ENCODE measurements at regions not wholly inside any gene's neighbourhood (a gene's known extent, or its start where the extent isn't known, plus 50 kb on each side); places are given as distances from the start of the nearest gene placed in this dataset.
"Not testable (repeated sequence)": the region's sequence is repeated elsewhere in the genome, so short reads cannot be mapped to it uniquely, and the experiment has no call there.

DNA sequence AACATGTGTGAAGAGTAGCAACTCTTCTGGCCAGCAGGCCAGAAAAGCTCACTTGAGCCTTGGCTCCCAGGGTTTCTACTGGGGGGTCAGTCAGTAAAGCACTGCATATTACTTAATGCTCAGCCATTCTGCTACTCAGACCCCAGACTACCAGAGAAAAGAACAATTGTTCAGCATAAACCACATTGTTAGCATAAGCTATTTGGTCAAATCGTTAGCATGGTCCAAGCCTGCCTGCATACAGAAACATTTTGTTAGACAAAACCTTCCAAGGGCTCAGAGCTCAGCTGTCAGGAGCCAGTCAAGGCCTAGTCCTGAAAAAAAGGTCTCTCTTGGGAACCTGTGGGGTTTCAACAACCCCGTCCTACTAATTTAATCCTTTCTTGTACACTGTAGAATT is 449.3 kb downstream of the PRR16 start:
- no peak for DNase-seq (ENCODE audit: low read depth in 3 of 3, low spot score in 2 of 3)

DNA sequence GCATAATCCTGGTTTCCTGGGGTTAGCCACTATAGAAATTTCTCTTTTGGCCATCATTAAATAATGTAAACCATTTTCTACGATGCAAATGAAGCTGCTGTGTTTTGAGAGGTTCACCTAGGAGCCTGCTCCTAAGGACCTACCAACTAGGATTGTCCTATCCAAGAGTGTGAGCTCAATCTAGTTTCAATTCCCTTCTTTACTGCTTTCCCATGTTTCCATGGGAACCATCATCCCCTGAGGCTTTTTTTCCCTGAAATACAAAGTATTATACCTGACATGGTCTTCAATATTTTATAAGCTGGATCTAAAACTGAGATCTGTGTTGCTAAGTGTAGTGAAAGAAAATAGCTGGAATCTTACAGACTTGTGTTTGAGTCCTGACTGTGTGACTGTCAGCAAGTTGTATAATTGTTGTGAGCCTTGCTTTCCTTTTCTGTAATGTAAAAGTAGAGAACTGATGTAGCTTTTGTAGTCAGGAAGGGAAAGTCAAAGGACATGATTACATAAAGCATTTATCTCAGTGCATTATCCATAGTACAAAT is 453.2 kb downstream of the PRR16 start:
- no peak for DNase-seq (ENCODE audit: low read depth in 3 of 3, low spot score in 2 of 3)

DNA sequence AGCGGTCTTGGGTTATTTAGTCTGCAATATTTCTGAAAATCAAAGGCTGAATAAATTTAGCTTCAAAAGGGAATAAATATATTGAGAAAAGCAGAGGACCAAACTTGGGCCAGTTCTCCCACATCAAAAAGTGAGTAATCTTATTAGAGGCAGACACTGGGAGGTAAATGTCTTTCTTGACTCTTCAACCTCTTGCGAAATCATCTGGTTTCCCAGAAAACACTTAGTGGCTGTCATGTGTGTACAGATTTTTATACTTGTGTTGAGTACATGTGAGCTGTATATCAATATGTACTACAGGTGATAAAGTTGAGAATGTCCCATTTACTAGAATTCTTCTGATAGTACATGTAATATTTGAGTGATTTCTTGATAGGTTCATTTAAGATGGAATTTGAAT is 454.9 kb downstream of the PRR16 start:
- no peak for DNase-seq (ENCODE audit: low read depth in 3 of 3, low spot score in 2 of 3)

DNA sequence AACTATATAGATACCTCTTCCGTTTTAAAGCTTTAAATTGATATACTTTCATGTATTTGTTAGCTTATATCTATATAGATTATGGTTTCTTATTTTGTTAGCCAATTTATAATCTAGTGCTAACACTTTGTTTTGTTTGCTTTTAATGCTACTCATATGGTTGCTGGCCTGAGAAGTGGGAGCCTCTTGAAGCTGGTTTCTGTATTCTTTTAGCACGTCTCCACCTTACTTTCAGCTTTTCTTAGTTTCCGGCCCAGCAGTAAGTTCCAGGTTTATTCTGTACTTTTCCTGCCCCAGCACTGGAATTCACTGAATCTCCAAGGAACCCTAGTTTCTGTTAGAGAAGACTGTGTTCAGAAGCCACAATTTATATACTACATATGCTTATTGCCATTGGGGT is 458.9 kb downstream of the PRR16 start:
- DNase-seq (ENCODE audit: low read depth in 3 of 3, low spot score in 2 of 3) = no peak

DNA sequence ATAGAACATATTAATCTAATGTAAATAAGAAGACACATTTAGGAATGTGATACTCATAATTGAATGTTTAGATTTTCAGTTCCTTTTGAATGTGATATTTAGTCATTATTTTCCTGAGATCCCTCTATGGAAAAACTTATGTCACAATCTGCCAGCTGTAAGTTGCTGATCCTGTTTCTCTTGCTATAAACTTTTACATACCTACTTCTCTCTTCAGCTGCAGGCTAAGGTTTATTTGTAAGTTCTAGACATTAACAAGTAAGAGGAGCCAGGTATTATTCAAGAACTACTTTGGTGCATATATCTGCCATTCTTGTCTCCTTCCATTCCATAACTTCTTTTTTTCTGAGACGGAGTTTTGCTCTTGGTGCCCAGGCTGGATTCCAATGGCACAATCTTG is 462.4 kb downstream of the PRR16 start:
- no peak for DNase-seq (ENCODE audit: low read depth in 3 of 3, low spot score in 2 of 3)

DNA sequence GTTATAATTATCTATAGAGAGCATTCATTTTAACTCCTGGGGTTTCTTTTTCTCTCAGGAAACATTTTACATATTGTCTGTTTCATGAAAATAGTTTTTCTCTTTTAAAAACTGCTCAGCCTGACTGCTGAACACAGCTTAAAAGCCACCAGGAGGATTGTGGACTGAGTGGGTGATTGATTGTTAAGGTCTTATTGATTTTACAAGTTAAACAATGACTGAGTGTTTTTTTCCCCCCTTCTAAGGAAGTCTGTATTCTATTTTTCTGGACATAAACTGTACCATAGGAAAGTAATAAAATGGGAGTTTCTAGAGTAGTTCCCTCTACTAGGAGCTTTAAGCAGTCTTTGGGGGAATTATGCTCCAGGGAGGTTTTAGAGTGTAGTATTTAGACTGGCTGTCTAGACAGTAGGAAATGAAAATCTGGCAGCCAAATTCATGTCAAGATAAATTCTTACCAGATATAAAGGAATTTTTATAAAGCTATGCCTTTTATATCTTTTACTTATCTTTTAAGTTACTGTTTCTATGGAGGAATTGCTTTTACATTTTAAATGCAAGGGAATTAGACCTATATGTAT is 463.9 kb downstream of the PRR16 start:
- DNase-seq (ENCODE audit: low read depth in 3 of 3, low spot score in 2 of 3) = no peak

DNA sequence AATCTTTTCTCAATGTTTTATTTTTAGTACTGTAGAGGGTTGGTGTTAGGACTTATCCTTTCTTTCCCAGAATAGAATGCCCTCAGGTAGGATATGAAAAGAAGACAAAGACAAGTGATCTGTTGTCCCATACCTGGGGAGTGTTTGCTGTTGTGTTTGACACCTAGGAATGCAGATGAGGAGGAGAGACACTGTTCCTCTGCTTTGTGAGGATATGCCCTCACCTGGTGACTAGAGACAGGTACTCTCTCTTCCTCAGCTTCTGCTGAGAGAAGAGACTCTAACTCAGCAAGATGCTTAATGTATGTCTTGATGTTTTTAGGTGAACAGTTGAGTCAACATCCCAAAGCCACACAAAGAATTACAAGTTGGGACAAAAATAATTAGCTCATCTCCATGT is 468.4 kb downstream of the PRR16 start:
- DNase-seq (ENCODE audit: low read depth in 3 of 3, low spot score in 2 of 3) = no peak

DNA sequence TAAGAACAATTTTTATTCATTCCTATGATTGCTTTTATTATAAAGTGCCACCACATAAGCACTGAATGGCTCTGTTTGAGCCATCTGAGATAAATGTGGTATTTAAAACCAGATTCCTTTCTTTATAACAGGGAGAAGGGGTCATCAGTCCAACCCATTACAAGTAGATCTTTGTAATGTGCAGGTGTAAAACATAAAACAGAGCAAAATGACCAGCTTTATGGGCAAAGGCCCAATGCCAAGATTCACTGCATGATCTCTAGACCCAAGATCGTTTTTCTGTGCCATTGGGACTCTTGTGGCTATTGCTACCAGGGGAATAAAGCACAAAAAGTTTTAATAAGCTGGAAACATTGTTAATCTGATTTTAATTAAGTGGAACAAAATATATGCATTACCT is 469.9 kb downstream of the PRR16 start:
- DNase-seq (ENCODE audit: low read depth in 3 of 3, low spot score in 2 of 3) = no peak

DNA sequence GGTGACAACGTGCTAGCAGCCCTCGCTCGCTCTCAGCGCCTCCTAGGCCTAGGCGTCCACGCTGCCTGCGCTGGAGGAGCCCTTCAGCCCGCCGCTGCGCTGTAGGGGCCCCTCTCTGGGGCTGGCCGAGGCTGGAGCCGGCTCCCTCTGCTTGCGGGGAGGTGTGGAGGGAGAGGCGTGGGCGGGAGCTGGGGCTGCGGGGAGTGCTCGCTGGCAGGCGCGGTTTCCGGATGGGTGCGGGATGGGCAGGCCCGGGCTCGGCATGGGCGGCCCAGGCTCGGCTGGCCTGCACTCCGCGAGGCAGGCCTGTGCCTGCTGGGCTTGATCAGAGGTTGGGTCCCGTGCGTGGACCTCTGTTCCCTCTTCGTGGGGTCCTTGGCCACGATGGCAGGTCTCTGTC is 472.6 kb downstream of the PRR16 start:
- DNase-seq (ENCODE audit: low read depth in 3 of 3, low spot score in 2 of 3) = no peak

DNA sequence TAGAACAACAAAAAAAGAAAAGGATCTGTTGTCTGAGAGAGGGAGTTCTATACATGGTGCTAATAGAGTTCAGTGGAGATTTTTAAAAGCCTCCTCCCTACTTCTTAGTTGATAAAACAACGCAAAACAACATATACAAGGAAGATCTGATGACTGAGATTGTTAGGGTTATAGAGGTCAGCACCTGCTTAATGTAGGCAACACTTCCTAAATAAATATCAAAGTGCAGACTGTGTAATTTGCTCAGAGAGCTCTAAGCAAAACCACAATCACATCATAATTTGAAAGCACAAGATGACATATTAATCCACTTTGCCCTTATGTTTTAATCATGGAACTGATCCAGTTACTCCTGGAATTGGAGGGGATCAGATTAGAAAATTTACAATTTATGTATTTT is 474.5 kb downstream of the PRR16 start:
- DNase-seq (ENCODE audit: low read depth in 3 of 3, low spot score in 2 of 3) = no peak

DNA sequence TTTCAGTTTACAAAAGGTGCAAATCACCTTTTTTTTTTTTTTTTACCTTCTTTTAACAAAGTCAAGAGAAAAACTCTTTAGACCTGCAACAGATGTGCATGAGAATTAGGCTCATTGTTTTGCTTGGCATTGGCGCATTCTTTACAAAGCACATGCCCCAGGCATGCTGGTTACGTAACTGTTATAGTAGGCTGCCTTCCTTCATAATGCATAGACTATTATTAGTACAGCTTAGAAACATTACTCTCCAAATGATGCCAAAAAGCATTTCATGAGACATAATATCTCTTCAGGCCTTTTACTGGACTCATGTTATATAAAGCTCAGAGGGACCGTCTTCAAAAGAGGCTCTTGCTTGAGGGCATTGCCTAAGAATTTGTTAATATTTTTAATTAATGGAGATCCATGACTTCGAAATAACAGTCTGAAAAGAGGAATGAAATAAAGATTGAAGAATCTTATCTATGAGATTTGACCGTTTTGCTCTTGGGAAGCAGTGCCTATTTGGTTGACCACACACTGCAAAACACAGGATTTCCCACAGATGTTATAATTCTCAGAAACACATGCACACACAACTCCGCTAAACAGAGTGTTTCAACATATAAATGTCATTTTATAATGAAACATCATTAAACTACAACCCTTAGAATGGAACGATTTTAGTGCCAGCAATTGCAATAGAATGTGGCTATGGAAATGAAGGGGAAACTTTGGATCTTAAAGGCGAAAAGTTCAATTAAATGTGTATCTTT is 478.7 kb downstream of the PRR16 start:
- no peak for DNase-seq (ENCODE audit: low read depth in 3 of 3, low spot score in 2 of 3)

DNA sequence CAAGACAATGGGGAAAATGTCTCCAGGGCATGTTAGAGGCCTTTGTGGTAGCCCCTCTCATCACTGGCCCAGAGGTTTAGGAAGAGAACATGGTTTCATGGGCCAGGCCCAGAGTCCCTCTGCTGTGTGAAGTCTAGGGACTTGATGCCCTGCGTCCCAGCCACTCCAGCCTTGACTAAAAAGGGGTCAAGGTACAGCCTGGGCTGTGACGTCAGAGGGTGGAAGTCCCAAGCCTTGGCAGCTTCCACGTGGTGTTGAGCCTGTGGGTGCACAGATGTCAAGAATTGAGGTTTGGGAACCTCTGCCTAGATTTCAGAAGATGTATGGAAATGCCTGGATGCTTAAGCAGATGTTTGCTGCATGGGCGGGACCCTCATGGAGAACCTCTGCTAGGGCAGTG is 485.5 kb downstream of the PRR16 start:
- not testable (repeated sequence) for DNase-seq (ENCODE audit: low read depth in 3 of 3, low spot score in 2 of 3)

DNA sequence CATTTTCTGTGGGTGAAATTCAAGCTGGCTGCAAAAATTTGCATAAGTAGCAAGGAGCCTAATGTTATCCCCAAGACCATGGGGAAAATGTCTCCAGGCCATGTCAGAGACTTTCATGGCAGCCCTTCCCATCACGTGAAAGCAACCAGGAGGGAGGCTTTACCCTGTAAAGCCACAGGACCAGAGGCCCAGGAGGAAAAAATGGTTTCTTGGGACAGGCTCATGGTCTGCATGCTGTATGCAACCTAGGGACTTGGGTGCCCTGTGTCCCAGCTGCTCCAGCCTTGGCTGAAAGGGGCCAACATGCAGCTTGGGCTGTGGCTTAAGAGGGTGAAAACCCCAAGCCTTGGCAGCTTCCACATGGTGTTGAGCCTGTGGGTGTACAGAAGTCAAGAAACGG is 489.3 kb downstream of the PRR16 start:
- not testable (repeated sequence) for DNase-seq (ENCODE audit: low read depth in 3 of 3, low spot score in 2 of 3)

DNA sequence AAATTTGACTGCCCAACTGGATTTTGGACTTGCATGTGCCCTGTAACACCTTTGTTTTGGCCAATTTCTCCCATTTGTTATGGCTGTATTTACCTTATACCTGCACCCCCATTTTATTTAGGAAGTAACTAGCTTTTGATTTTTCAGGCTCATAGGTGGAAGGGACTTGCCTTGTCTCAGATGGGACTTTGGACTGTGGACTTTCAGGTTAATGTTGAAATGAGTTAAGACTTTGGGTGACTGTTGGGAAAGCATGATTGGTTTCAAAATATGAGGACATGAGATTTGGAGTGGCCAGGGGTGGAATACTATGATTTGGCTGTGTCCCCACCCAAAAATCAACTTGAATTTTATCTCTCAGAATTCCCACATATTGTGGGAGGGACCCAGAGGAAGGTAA is 490.2 kb downstream of the PRR16 start:
- DNase-seq (ENCODE audit: low read depth in 3 of 3, low spot score in 2 of 3) = no peak

DNA sequence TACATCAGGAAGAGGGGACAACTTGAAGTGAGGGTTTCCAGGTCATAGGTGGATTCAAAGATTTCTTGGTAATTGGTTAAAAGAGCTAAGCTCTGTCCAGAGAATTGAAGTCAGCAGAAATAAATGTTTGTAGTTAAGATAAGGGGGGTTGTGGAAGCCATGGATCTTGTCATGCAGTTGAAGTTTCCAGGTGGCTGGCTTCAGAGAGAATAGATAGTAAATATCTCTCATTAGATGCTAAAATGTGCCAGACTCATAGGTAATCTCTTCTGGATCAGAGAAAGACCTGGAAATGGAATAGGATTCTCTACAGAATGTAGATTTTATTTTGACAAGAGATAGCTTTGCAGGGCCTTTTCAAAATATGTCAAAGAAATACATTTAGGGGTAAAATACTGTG is 491.7 kb downstream of the PRR16 start:
- DNase-seq (ENCODE audit: low read depth in 3 of 3, low spot score in 2 of 3) = no peak

DNA sequence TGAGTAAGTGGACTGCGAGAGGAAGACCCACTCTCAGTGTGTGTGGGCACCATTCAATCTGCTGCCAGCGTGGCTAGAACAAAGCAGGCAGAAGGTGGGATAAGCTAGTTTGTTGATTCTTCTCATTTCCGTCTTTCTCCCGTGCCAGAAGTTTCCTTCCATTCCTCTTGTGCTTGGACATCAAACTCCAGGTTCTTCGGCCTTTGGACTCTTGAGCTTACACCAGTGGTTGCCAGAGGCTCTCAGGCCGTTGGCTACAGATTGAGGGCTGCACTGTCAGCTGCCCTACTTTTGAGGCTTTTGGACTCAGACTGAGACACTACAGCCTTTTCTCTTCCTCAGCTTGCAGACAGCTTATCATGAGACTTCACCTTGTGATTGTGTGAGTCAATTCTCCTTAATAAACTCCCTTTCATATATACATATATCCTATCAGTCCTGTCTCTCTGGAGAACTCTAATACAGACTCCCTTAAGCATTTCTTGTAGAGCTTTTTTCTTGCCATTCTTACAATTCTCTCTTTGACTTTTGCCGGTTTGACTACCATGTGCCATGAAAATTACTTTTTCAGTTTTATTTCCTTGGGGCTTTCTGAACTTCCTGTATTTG is 494.9 kb downstream of the PRR16 start:
- DNase-seq (ENCODE audit: low read depth in 3 of 3, low spot score in 2 of 3) = no peak

DNA sequence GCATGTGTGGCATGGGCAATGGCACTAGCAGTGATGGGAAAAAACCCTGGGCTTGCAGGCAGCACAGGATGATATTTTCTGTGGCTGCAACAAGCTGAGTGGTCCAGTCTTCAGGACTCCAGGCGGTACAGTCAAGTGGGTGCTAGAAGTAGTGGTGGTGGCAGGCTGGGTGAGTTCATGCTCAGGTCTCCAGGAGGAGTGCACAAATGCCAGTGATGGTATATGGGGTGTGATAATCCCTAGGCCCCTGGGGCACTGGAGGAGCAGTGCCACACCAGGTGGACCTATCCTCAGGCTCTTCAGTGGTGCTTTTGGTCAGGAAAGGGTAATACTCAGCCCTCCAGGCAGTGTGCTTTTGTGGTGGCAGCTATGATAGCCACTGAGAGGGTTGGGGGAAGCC is 496.4 kb downstream of the PRR16 start:
- DNase-seq (ENCODE audit: low read depth in 3 of 3, low spot score in 2 of 3) = no peak

DNA sequence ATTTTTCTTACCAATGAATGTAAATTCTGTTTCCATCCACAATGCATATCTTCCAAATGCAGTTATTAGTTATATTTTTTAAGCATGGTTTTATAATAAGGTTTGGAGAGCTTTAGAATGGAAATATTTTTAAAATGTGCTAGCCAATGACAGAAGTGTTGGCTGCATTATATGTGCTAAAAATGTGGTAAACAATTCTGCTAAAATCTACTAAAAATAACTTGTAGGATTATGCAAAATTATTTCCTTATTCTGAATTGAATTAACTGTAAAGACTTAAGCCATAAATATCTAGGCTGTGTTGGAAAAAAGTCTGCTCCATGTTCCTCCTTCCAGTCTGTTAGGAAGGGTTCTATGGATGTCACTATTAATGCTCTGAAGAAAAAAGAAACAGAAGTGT is 503.3 kb downstream of the PRR16 start:
- DNase-seq (ENCODE audit: low read depth in 3 of 3, low spot score in 2 of 3) = no peak

DNA sequence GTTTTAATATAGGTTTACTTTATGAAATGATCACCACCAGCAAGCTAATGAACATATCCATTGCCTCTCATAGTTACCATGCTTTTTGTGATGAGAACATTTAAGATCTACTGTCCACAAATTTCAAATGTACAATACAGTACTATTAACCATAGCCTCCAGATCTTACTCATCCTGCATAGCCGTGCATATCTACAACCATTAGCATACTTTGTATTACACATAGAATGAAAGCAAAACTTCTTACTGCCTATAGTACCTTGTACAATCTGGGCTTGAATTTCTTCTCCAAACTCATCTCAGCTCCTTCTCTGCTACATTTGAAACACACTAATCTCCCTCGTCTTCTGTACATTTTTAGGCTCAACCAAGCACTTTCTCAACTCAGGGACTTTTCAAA is 510.6 kb downstream of the PRR16 start:
- DNase-seq (ENCODE audit: low read depth in 3 of 3, low spot score in 2 of 3) = no peak

DNA sequence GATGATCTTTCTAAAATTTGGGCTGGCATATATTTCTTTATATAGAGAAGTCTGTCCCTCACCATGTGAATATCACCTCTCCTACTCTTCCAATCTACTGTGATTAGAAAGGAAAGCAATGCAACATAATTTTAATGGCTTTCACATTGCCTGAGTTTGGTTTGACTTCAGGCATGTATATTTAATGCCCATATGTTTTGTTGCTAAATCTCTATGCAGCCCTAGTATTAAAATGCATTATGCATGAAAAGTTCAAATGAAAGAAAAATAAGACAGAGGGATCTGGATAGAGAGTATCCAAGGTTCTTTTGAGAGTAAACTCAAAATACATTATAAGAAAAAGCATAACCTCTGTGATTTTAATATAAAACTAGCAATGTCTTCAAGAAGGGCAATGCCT is 518.3 kb downstream of the PRR16 start:
- DNase-seq (ENCODE audit: low read depth in 3 of 3, low spot score in 2 of 3) = no peak

DNA sequence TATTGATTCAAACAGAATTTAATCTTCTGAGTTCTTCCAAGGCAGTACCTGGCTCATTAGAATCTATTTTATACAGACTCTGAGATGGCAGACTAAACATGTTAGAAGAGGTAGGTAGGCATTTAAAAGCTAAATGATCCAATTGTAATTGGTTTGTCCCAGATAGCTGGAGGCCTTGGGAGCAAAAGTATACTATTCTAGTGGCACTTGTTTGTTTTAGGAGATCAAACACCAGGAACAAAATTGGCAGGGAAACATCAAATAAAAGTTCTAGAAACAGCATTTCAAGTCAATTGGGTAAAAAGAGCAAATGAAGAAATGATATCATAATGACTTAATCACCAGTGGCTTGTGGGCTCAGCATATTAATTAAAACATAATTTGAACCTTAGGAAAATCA is 521.4 kb downstream of the PRR16 start:
- DNase-seq (ENCODE audit: low read depth in 3 of 3, low spot score in 2 of 3) = no peak

DNA sequence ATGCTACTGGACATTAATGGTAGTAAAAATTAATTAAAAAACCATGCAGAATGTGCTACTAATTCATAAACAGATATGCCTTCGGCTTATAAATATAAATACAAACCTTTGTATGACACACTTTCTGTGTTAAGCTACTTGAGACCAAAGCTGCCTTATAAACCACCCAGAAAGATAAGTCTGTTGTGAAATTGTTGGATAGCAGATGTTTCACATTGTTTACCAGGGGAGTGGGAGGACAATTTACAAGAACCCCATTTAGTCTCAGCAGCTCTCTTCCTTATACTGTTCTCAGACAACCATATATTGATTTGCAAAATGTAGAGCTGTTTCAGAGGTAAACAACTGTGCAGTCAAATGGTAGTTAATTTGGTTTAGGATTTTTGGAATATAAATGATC is 524.4 kb downstream of the PRR16 start:
- DNase-seq (ENCODE audit: low read depth in 3 of 3, low spot score in 2 of 3) = no peak

Measured in right renal cortex interstitium (tissue), 3 donors.